ENCODE measurements at regions not wholly inside any gene's neighbourhood (a gene's known extent, or its start where the extent isn't known, plus 50 kb on each side); places are given as distances from the start of the nearest gene placed in this dataset.

DNA sequence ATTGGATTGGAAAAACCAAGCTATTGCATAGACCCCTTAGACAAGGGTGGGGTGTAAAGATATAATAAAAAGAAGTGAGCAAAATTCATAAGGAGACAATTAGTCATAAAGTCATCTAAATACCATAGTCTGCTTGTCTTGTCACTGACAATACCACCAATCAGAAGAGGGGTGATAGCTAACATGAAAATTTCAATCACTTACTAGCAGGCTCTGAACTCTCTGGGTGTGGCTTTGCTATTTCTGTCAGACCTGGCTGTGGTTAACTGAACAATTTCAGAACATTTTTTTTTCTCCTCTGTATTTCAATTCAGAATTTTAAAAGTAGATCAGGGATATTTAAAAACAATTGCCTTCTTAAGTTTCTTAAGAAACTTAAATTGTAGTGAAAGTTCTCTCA is 158.5 kb upstream of the PRMT6 start:
- TF ChIP-seq YY1 (IDR thresholded peaks at IDR 0.05) (no peak), SP1 (IDR thresholded peaks at IDR 0.05) (no peak), RAD21 (IDR thresholded peaks at IDR 0.05) (no peak)
- TF ChIP-seq, protein P1, sequence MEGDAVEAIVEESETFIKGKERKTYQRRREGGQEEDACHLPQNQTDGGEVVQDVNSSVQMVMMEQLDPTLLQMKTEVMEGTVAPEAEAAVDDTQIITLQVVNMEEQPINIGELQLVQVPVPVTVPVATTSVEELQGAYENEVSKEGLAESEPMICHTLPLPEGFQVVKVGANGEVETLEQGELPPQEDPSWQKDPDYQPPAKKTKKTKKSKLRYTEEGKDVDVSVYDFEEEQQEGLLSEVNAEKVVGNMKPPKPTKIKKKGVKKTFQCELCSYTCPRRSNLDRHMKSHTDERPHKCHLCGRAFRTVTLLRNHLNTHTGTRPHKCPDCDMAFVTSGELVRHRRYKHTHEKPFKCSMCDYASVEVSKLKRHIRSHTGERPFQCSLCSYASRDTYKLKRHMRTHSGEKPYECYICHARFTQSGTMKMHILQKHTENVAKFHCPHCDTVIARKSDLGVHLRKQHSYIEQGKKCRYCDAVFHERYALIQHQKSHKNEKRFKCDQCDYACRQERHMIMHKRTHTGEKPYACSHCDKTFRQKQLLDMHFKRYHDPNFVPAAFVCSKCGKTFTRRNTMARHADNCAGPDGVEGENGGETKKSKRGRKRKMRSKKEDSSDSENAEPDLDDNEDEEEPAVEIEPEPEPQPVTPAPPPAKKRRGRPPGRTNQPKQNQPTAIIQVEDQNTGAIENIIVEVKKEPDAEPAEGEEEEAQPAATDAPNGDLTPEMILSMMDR (IDR thresholded peaks at IDR 0.05; ENCODE audit: low read depth, low read length, missing input control), result no peak

Measured in liver (tissue), 3 donors.